HEK293 (cell line): ENCODE measurements at regions not wholly inside any gene's neighbourhood (a gene's known extent, or its start where the extent isn't known, plus 50 kb on each side); places are given as distances from the start of the nearest gene placed in this dataset.

Experiments used
- CTCF ChIA-PET: fragments of 350-600 bp; formaldehyde crosslinking; extraction: SDS; loops from one replicate; lab custom pipeline; 2021; ENCODE audit warnings: antibody characterized with exemption; lab: Yijun Ruan, JAX
- POLR2A ChIA-PET: fragments of 300-600 bp; formaldehyde crosslinking; extraction: SDS; loops from one replicate; lab custom pipeline; 2020; ENCODE audit warnings: antibody characterized with exemption, inconsistent platforms; lab: Yijun Ruan, JAX
- H3K27ac ChIP-seq: fragments of 200-500 bp; sonication (Bioruptor generic); 2 replicates; pipeline ENCODE4 v1.5.1; 2014; ENCODE audit warnings: low read depth, low read length, control low read depth, inconsistent platforms; ENCODE audit errors: extremely low read depth
- H3K36me3 ChIP-seq, 2 experiments: fragments of 200-500 bp in 1 of 2; sonication (Bioruptor generic) in 1 of 2; 1 replicate in 1 of 2; 2 replicates in 1 of 2; pipeline ENCODE4 v1.5.1; 2014 to 2017; ENCODE audit warnings: inconsistent platforms in 2 of 2, low read length in 2 of 2; ENCODE audit not compliant: control insufficient read depth in 2 of 2, insufficient read depth in 1 of 2
- H3K4me1 ChIP-seq: fragments of 200-500 bp; sonication (Bioruptor generic); 2 replicates; pipeline ENCODE4 v1.5.1; 2014; ENCODE audit warnings: mild to moderate bottlenecking, low read length, inconsistent platforms; ENCODE audit not compliant: control insufficient read depth, insufficient read depth
- H3K4me3 ChIP-seq: 2 replicates; pipeline ENCODE4 v1.5.1; 2011; ENCODE audit warnings: low read depth, mild to moderate bottlenecking, control low read depth, low read length, moderate library complexity
- H3K9me3 ChIP-seq: fragments of 200-500 bp; sonication (Bioruptor generic); 2 replicates; pipeline ENCODE4 v1.5.1; 2014; ENCODE audit warnings: low read depth, low read length, inconsistent platforms; ENCODE audit not compliant: control insufficient read depth, insufficient read depth
- FEZF1 ChIP-seq: fragments of 450-650 bp; formaldehyde crosslinking; IDR thresholded peaks from 2 replicates; pipeline ENCODE4 v1.5.1; 2016; ENCODE audit warnings: missing biosample characterization, missing genetic modification characterization
- KLF8 ChIP-seq: fragments of 450-650 bp; formaldehyde crosslinking; IDR thresholded peaks from 2 replicates; pipeline ENCODE4 v1.5.1; 2016; ENCODE audit warnings: missing biosample characterization, missing genetic modification characterization
- MEIS1 ChIP-seq: sonication (generic); formaldehyde crosslinking; IDR thresholded peaks from 2 replicates; pipeline ENCODE4 v1.8.1; 2022; ENCODE audit warnings: missing genetic modification reagents, mild to moderate bottlenecking, borderline replicate concordance
- PATZ1 ChIP-seq: fragments of 450-650 bp; formaldehyde crosslinking; IDR thresholded peaks from 2 replicates; pipeline ENCODE4 v1.5.1; 2016; ENCODE audit warnings: missing biosample characterization, missing genetic modification characterization
- RBAK ChIP-seq: fragments of 450-650 bp; formaldehyde crosslinking; IDR thresholded peaks from 2 replicates; pipeline ENCODE4 v1.5.1; 2016; ENCODE audit warnings: missing biosample characterization, missing genetic modification characterization
- SALL2 ChIP-seq: fragments of 450-650 bp; formaldehyde crosslinking; IDR thresholded peaks from 2 replicates; pipeline ENCODE4 v1.5.0; 2017; ENCODE audit warnings: missing biosample characterization, mild to moderate bottlenecking, missing genetic modification characterization, borderline replicate concordance
- SETDB1 ChIP-seq: IDR thresholded peaks from one replicate; pipeline ENCODE4 v1.6.1; 2017; ENCODE audit warnings: mild to moderate bottlenecking, low read length, moderate library complexity, mixed read lengths; ENCODE audit not compliant: insufficient read length
- TCF7L2 ChIP-seq: IDR thresholded peaks from 2 replicates; pipeline ENCODE4 v1.6.1; 2011; ENCODE audit warnings: low read depth, mild to moderate bottlenecking, inconsistent platforms, low read length, moderate library complexity, borderline replicate concordance
- ZEB2 ChIP-seq: fragments of 450-650 bp; formaldehyde crosslinking; IDR thresholded peaks from 2 replicates; pipeline ENCODE4 v1.5.1; 2016; ENCODE audit warnings: missing biosample characterization, missing genetic modification characterization
- ZNF146 ChIP-seq: fragments of 450-650 bp; formaldehyde crosslinking; IDR thresholded peaks from 2 replicates; pipeline ENCODE4 v1.5.1; 2016; ENCODE audit warnings: missing biosample characterization, missing genetic modification characterization
- ZNF184 ChIP-seq: fragments of 450-650 bp; IDR thresholded peaks from 2 replicates; pipeline ENCODE4 v1.5.1; 2018; ENCODE audit warnings: missing biosample characterization, mild to moderate bottlenecking, missing genetic modification characterization
- ZNF2 ChIP-seq: fragments of 450-650 bp; formaldehyde crosslinking; IDR thresholded peaks from 2 replicates; pipeline ENCODE4 v1.5.1; 2016; ENCODE audit warnings: missing biosample characterization, missing genetic modification characterization
- ZNF202 ChIP-seq: fragments of 450-650 bp; formaldehyde crosslinking; IDR thresholded peaks from 2 replicates; pipeline ENCODE4 v1.5.1; 2016; ENCODE audit warnings: missing biosample characterization, missing genetic modification characterization, borderline replicate concordance
- ZNF266 ChIP-seq: fragments of 450-650 bp; formaldehyde crosslinking; IDR thresholded peaks from 2 replicates; pipeline ENCODE4 v1.5.1; 2016; ENCODE audit warnings: missing biosample characterization, missing genetic modification characterization, low read depth
- ZNF354C ChIP-seq: fragments of 450-650 bp; formaldehyde crosslinking; IDR thresholded peaks from 2 replicates; pipeline ENCODE4 v1.5.1; 2016; ENCODE audit warnings: missing biosample characterization, missing genetic modification characterization, low read depth, borderline replicate concordance
- ZNF394 ChIP-seq: fragments of 450-650 bp; formaldehyde crosslinking; IDR thresholded peaks from 2 replicates; pipeline ENCODE4 v1.5.1; 2016; ENCODE audit warnings: missing biosample characterization, missing genetic modification characterization, mild to moderate bottlenecking, moderate library complexity, borderline replicate concordance
- ZNF561 ChIP-seq: fragments of 450-650 bp; IDR thresholded peaks from 2 replicates; pipeline ENCODE4 v1.5.1; 2018; ENCODE audit warnings: missing biosample characterization, missing genetic modification characterization, borderline replicate concordance
- ZNF660 ChIP-seq: fragments of 450-650 bp; IDR thresholded peaks from 2 replicates; pipeline ENCODE4 v1.5.1; 2018; ENCODE audit warnings: missing biosample characterization, mild to moderate bottlenecking, missing genetic modification characterization
- ZNF701 ChIP-seq: fragments of 450-650 bp; formaldehyde crosslinking; IDR thresholded peaks from 2 replicates; pipeline ENCODE4 v1.5.1; 2016; ENCODE audit warnings: missing biosample characterization, missing genetic modification characterization
- ZSCAN30 ChIP-seq: fragments of 450-650 bp; IDR thresholded peaks from 2 replicates; pipeline ENCODE4 v1.5.1; 2018; ENCODE audit warnings: missing biosample characterization, mild to moderate bottlenecking, missing genetic modification characterization, moderate library complexity
- ZSCAN5A ChIP-seq: fragments of 450-650 bp; formaldehyde crosslinking; IDR thresholded peaks from 2 replicates; pipeline ENCODE4 v1.5.1; 2016; ENCODE audit warnings: missing biosample characterization, missing genetic modification characterization
- TF ChIP-seq, protein P1 (sequence below): fragments of 450-650 bp; formaldehyde crosslinking; IDR thresholded peaks from 2 replicates; pipeline ENCODE4 v1.5.1; 2016; ENCODE audit warnings: missing biosample characterization, missing genetic modification characterization

GRCh38 chr10:60511477-60512229 is 122.0 kb upstream of the ANK3 start:
- TF ChIP-seq PATZ1 (tag by site-specific recombination) (no peak), SETDB1 (no peak), KLF8 (no peak), ZNF146 (tag by site-specific recombination) (no peak), ZNF701 (no peak), MEIS1 (CRISPR knock-in tag) (no peak)
- no peak overlapping the region for H3K27ac ChIP-seq
- no peaks in the 10 kb centered on the region; the same call in 1 of the 2 replicates for H3K4me1 ChIP-seq
- ChIA-PET CTCF (interaction anchor here (0.5 to 0.7 kb wide), 5 partner anchors 15 to 1255 kb away, joined by 3 to 8 read pairs (median 4); no protein-coding TSS in a partner anchor), POLR2A (no interaction called here)
- H3K4me3 ChIP-seq, result no peak overlapping the region
- no peaks in the 10 kb centered on the region for H3K36me3 ChIP-seq
- no peaks in the 10 kb centered on the region for H3K9me3 ChIP-seq

DNA sequence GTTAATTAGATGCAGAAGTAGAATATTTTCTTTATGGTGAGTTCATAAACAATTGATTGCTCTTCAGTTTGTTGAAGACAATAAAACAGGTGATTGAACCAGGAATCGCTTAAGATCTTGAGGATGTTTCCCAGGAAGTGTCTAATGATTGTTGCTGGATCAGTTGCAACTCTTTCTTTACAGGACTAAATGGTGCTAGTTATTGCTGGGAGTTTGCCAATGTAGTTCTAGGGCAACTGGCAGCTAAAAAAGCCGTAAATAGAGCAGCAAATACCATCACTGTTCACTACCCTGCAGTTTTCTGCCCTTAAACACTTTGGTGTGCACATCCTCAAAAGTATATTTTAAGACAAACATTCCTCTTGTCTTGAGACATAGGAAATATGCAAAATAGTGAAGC is 119.2 kb upstream of the ANK3 start:
- Histone ChIP-seq H3K9me3 (no peaks in the 10 kb centered on the region), H3K27ac (no peak overlapping the region), H3K4me1 (no peaks in the 10 kb centered on the region; the same call in 1 of the 2 replicates), H3K4me3 (no peak overlapping the region), H3K36me3 (no peaks in the 10 kb centered on the region)
- TF ChIP-seq FEZF1 (tag by site-specific recombination), result peak; percentile 15; the same call in 1 of the 2 replicates
- no peak for TF ChIP-seq TCF7L2
- ChIA-PET POLR2A (no interaction called here), CTCF (interaction anchor here (0.6 kb wide), 1 partner anchor 22 kb away, joined by 7 read pairs; no protein-coding TSS in a partner anchor)

DNA sequence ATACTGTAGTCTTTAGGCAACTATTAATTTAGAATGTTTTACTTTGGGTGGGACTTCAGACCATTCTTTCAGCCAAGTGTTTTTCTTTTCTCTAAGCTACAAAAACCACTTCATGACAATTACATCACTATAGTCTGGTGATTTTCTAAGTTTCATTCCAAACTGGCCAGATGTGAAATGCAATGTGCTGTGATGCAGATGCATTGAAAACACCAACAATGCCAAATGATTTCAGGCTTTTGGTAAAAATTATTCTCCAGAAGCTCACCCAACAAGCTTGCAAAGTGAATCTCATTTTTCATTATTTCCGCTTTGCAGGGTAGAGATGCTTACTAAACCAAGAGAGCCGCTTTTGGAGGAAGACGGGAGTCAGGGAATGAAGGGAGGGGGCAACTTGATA is 118.4 kb upstream of the ANK3 start:
- CTCF ChIA-PET, result interaction anchor here (1.6 kb wide), 1 partner anchor 8 kb away, joined by 6 read pairs; no protein-coding TSS in a partner anchor
- H3K27ac ChIP-seq, result no peak overlapping the region
- no peaks in the 10 kb centered on the region; the same call in 1 of the 2 replicates for H3K4me1 ChIP-seq
- H3K36me3 ChIP-seq, result no peaks in the 10 kb centered on the region
- no peak for TF ChIP-seq ZSCAN5A
- no peak for TF ChIP-seq ZNF2 (tag by site-specific recombination)
- TF ChIP-seq ZNF394 (tag by site-specific recombination), result no peak
- TF ChIP-seq RBAK (tag by site-specific recombination), result no peak
- TF ChIP-seq ZNF354C, result no peak
- no peak for TF ChIP-seq ZEB2 (tag by site-specific recombination)
- TF ChIP-seq, protein P1, sequence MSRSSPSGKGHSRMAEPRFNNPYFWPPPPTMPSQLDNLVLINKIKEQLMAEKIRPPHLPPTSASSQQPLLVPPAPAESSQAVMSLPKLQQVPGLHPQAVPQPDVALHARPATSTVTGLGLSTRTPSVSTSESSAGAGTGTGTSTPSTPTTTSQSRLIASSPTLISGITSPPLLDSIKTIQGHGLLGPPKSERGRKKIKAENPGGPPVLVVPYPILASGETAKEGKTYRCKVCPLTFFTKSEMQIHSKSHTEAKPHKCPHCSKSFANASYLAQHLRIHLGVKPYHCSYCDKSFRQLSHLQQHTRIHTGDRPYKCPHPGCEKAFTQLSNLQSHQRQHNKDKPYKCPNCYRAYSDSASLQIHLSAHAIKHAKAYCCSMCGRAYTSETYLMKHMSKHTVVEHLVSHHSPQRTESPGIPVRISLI (tag by site-specific recombination), result no peak
- no peak for TF ChIP-seq TCF7L2
- TF ChIP-seq ZSCAN30 (tag by site-specific recombination), result no peak
- no peak for TF ChIP-seq ZNF660 (tag by site-specific recombination)
- TF ChIP-seq SALL2 (tag by site-specific recombination), result no peak
- no peak for TF ChIP-seq ZNF266 (tag by site-specific recombination)
- no peak for TF ChIP-seq ZNF202 (tag by site-specific recombination)
- TF ChIP-seq KLF8, result no peak
- TF ChIP-seq ZNF561 (tag by site-specific recombination), result no peak
- TF ChIP-seq ZNF184 (tag by site-specific recombination), result no peak
- POLR2A ChIA-PET, result no interaction called here
- H3K9me3 ChIP-seq, result no peaks in the 10 kb centered on the region
- H3K4me3 ChIP-seq, result no peak overlapping the region
